ENCODE measurements at regions not wholly inside any gene's neighbourhood (a gene's known extent, or its start where the extent isn't known, plus 50 kb on each side); places are given as distances from the start of the nearest gene placed in this dataset.
"Not testable (repeated sequence)": the region's sequence is repeated elsewhere in the genome, so short reads cannot be mapped to it uniquely, and the experiment has no call there.

GRCh38 chr2:87183373-87183772 lies 161.7 kb upstream of the PLGLB1 start:
- H3K27ac Mint-ChIP-seq; H3K27me3 Mint-ChIP-seq; POLR2A ChIA-PET (ENCODE audit: partially characterized antibody); intact Hi-C loops (cut with micrococcal nuclease); H3K27me3 ChIP-seq (ENCODE audit: insufficient read depth, low read length); H3K36me3 Mint-ChIP-seq; H3K36me3 ChIP-seq (ENCODE audit: insufficient read depth, low read length); H3K4me3 Mint-ChIP-seq; H3K9me3 Mint-ChIP-seq; DNase-seq; H3K4me1 Mint-ChIP-seq; H3K4me1 ChIP-seq (ENCODE audit: insufficient read depth, low read length); H3K9me3 ChIP-seq (ENCODE audit: control insufficient read depth in 1 of 2, low read length in 2 of 2); H3K27ac ChIP-seq (ENCODE audit: low read depth, low read length); CTCF ChIA-PET (ENCODE audit: partially characterized antibody); H3K4me3 ChIP-seq (ENCODE audit: low read length in 2 of 2): not testable (repeated sequence)

GRCh38 chr2:87184260-87184659 lies 162.6 kb upstream of the PLGLB1 start:
- POLR2A ChIA-PET (ENCODE audit: partially characterized antibody); H3K36me3 Mint-ChIP-seq; H3K4me1 ChIP-seq (ENCODE audit: insufficient read depth, low read length); H3K27ac ChIP-seq (ENCODE audit: low read depth, low read length); DNase-seq; CTCF ChIA-PET (ENCODE audit: partially characterized antibody); H3K4me3 Mint-ChIP-seq; H3K9me3 Mint-ChIP-seq; H3K27me3 Mint-ChIP-seq; H3K27ac Mint-ChIP-seq; H3K9me3 ChIP-seq (ENCODE audit: control insufficient read depth in 1 of 2, low read length in 2 of 2); H3K4me1 Mint-ChIP-seq; H3K36me3 ChIP-seq (ENCODE audit: insufficient read depth, low read length); H3K27me3 ChIP-seq (ENCODE audit: insufficient read depth, low read length); H3K4me3 ChIP-seq (ENCODE audit: low read length in 2 of 2); intact Hi-C loops (cut with micrococcal nuclease): not testable (repeated sequence)

GRCh38 chr2:87189214-87189613 lies 167.6 kb upstream of the PLGLB1 start:
- DNase-seq; H3K27me3 ChIP-seq (ENCODE audit: insufficient read depth, low read length); H3K9me3 Mint-ChIP-seq; H3K9me3 ChIP-seq (ENCODE audit: control insufficient read depth in 1 of 2, low read length in 2 of 2); H3K36me3 Mint-ChIP-seq; POLR2A ChIA-PET (ENCODE audit: partially characterized antibody); H3K4me1 ChIP-seq (ENCODE audit: insufficient read depth, low read length); H3K27ac Mint-ChIP-seq; CTCF ChIA-PET (ENCODE audit: partially characterized antibody); H3K4me3 ChIP-seq (ENCODE audit: low read length in 2 of 2); H3K4me3 Mint-ChIP-seq; H3K36me3 ChIP-seq (ENCODE audit: insufficient read depth, low read length); intact Hi-C loops (cut with micrococcal nuclease); H3K27me3 Mint-ChIP-seq; H3K4me1 Mint-ChIP-seq; H3K27ac ChIP-seq (ENCODE audit: low read depth, low read length): not testable (repeated sequence)

GRCh38 chr2:87193336-87193735 lies 171.7 kb upstream of the PLGLB1 start:
- H3K27ac Mint-ChIP-seq; CTCF ChIA-PET (ENCODE audit: partially characterized antibody); H3K36me3 Mint-ChIP-seq; H3K4me3 Mint-ChIP-seq; H3K4me1 Mint-ChIP-seq; H3K36me3 ChIP-seq (ENCODE audit: insufficient read depth, low read length); H3K4me3 ChIP-seq (ENCODE audit: low read length in 2 of 2); H3K27me3 ChIP-seq (ENCODE audit: insufficient read depth, low read length); POLR2A ChIA-PET (ENCODE audit: partially characterized antibody); intact Hi-C loops (cut with micrococcal nuclease); H3K27me3 Mint-ChIP-seq; H3K9me3 ChIP-seq (ENCODE audit: control insufficient read depth in 1 of 2, low read length in 2 of 2); H3K4me1 ChIP-seq (ENCODE audit: insufficient read depth, low read length); H3K9me3 Mint-ChIP-seq; H3K27ac ChIP-seq (ENCODE audit: low read depth, low read length): not testable (repeated sequence)
- peak in 1 of 5 donors; percentile 5 for DNase-seq

GRCh38 chr2:87194254-87194999 lies 172.8 kb upstream of the PLGLB1 start:
- H3K9me3 Mint-ChIP-seq; H3K27ac Mint-ChIP-seq; H3K27me3 ChIP-seq (ENCODE audit: insufficient read depth, low read length); H3K36me3 ChIP-seq (ENCODE audit: insufficient read depth, low read length); H3K36me3 Mint-ChIP-seq; DNase-seq; CTCF ChIA-PET (ENCODE audit: partially characterized antibody); H3K4me1 ChIP-seq (ENCODE audit: insufficient read depth, low read length); H3K4me3 ChIP-seq (ENCODE audit: low read length in 2 of 2); H3K27ac ChIP-seq (ENCODE audit: low read depth, low read length); H3K4me1 Mint-ChIP-seq; POLR2A ChIA-PET (ENCODE audit: partially characterized antibody); intact Hi-C loops (cut with micrococcal nuclease); H3K27me3 Mint-ChIP-seq; H3K9me3 ChIP-seq (ENCODE audit: control insufficient read depth in 1 of 2, low read length in 2 of 2); H3K4me3 Mint-ChIP-seq: not testable (repeated sequence)

- H3K27ac ChIP-seq (ENCODE audit: low read depth, low read length); H3K4me3 ChIP-seq (ENCODE audit: low read length in 2 of 2); H3K27me3 ChIP-seq (ENCODE audit: insufficient read depth, low read length); H3K27me3 Mint-ChIP-seq; H3K9me3 Mint-ChIP-seq; H3K27ac Mint-ChIP-seq; H3K4me1 Mint-ChIP-seq; H3K4me1 ChIP-seq (ENCODE audit: insufficient read depth, low read length); DNase-seq; POLR2A ChIA-PET (ENCODE audit: partially characterized antibody); H3K9me3 ChIP-seq (ENCODE audit: control insufficient read depth in 1 of 2, low read length in 2 of 2); H3K36me3 Mint-ChIP-seq; intact Hi-C loops (cut with micrococcal nuclease); H3K4me3 Mint-ChIP-seq; H3K36me3 ChIP-seq (ENCODE audit: insufficient read depth, low read length): not testable (repeated sequence)
- CTCF ChIA-PET (ENCODE audit: partially characterized antibody): interaction anchor here (0.7 kb wide), 1 partner anchor 1058 kb away, joined by 3 read pairs; no protein-coding TSS in a partner anchor
Observed at GRCh38 chr2:87196720-87197388, 175.2 kb upstream of the PLGLB1 start.

GRCh38 chr2:87198422-87198821 lies 176.8 kb upstream of the PLGLB1 start:
- DNase-seq; H3K4me1 Mint-ChIP-seq; H3K27me3 ChIP-seq (ENCODE audit: insufficient read depth, low read length); POLR2A ChIA-PET (ENCODE audit: partially characterized antibody); H3K4me3 Mint-ChIP-seq; intact Hi-C loops (cut with micrococcal nuclease); H3K27ac Mint-ChIP-seq; H3K27me3 Mint-ChIP-seq; CTCF ChIA-PET (ENCODE audit: partially characterized antibody); H3K4me1 ChIP-seq (ENCODE audit: insufficient read depth, low read length); H3K9me3 ChIP-seq (ENCODE audit: control insufficient read depth in 1 of 2, low read length in 2 of 2); H3K36me3 Mint-ChIP-seq; H3K4me3 ChIP-seq (ENCODE audit: low read length in 2 of 2); H3K27ac ChIP-seq (ENCODE audit: low read depth, low read length); H3K36me3 ChIP-seq (ENCODE audit: insufficient read depth, low read length): not testable (repeated sequence)
- peaks cover 0 to 10% (median 5%) of the 10 kb centered on the region in 8 donors for H3K9me3 Mint-ChIP-seq

- H3K36me3 Mint-ChIP-seq; H3K4me1 Mint-ChIP-seq; DNase-seq; H3K4me3 Mint-ChIP-seq; POLR2A ChIA-PET (ENCODE audit: partially characterized antibody); H3K27me3 ChIP-seq (ENCODE audit: insufficient read depth, low read length); CTCF ChIA-PET (ENCODE audit: partially characterized antibody); H3K36me3 ChIP-seq (ENCODE audit: insufficient read depth, low read length); intact Hi-C loops (cut with micrococcal nuclease); H3K4me3 ChIP-seq (ENCODE audit: low read length in 2 of 2); H3K27ac Mint-ChIP-seq; H3K9me3 ChIP-seq (ENCODE audit: control insufficient read depth in 1 of 2, low read length in 2 of 2); H3K4me1 ChIP-seq (ENCODE audit: insufficient read depth, low read length); H3K27ac ChIP-seq (ENCODE audit: low read depth, low read length); H3K27me3 Mint-ChIP-seq: not testable (repeated sequence)
- peaks cover 0 to 13% (median 7%) of the 10 kb centered on the region in 8 donors for H3K9me3 Mint-ChIP-seq
Observed at GRCh38 chr2:87199228-87199627, 177.6 kb upstream of the PLGLB1 start.
